ENCODE measurements at regions not wholly inside any gene's neighbourhood (a gene's known extent, or its start where the extent isn't known, plus 50 kb on each side); places are given as distances from the start of the nearest gene placed in this dataset.

- H3K27ac ChIP-seq (ENCODE audit: low read depth in 2 of 2, low read length in 1 of 2) = no peak overlapping the region
- no peaks in the 10 kb centered on the region for H3K4me1 ChIP-seq (ENCODE audit: control insufficient read depth in 1 of 2, insufficient read depth in 2 of 2, low read depth in 1 of 2, low read length in 1 of 2)
- DNase-seq = no peak
- POLR2A ChIA-PET = no interaction called here
- no peak overlapping the region for H3K9ac ChIP-seq
- H2AFZ ChIP-seq (ENCODE audit: low read depth) = no peak overlapping the region
- 47% methylated on average over 11 of the region's 11 CpGs for WGBS (ENCODE audit: low lambda C conversion rate)
- CTCF ChIA-PET = no interaction called here
- H3F3A ChIP-seq (replicated peaks; ENCODE audit: insufficient read depth) = no peaks in the 10 kb centered on the region
- no peaks in the 10 kb centered on the region for H3K9me2 ChIP-seq
- H3K4me2 ChIP-seq = no peak overlapping the region
- TF ChIP-seq TEAD4 (IDR thresholded peaks at IDR 0.05; ENCODE audit: borderline replicate concordance, insufficient read depth) = no peak
- TF ChIP-seq IRF3 (IDR thresholded peaks at IDR 0.05; ENCODE audit: low read depth, low read length) = no peak
- no peak for TF ChIP-seq MEF2A (IDR thresholded peaks at IDR 0.05; ENCODE audit: borderline replicate concordance, low read depth)
- no peak for TF ChIP-seq REST (IDR thresholded peaks at IDR 0.05; ENCODE audit: low read depth, low read length)
- TF ChIP-seq USF2 (IDR thresholded peaks at IDR 0.05; ENCODE audit: borderline replicate concordance, low read depth, low read length) = no peak
- TF ChIP-seq FOSL2 (IDR thresholded peaks at IDR 0.05; ENCODE audit: borderline replicate concordance, low read depth) = no peak
- no peak for TF ChIP-seq EZH2phosphoT487 (IDR thresholded peaks at IDR 0.05; ENCODE audit: borderline replicate concordance, low read depth)
- TF ChIP-seq NFIC (IDR thresholded peaks at IDR 0.05; ENCODE audit: borderline replicate concordance) = no peak
- no peak for TF ChIP-seq SMC3 (IDR thresholded peaks at IDR 0.05; ENCODE audit: low read depth, low read length)
- H3K9me3 ChIP-seq = no peaks in the 10 kb centered on the region
- H4K20me1 ChIP-seq (ENCODE audit: insufficient read depth) = no peaks in the 10 kb centered on the region
- H3K4me3 ChIP-seq (ENCODE audit: low read depth in 2 of 2, low read length in 1 of 2) = no peak overlapping the region
- no peaks in the 10 kb centered on the region for H3K79me2 ChIP-seq (ENCODE audit: insufficient read depth)
- no peaks in the 10 kb centered on the region for H3K36me3 ChIP-seq (replicated peaks in 1 of 2; ENCODE audit: control insufficient read depth in 1 of 2, insufficient read depth in 2 of 2, low read length in 1 of 2)
- no peaks in the 10 kb centered on the region for H3K27me3 ChIP-seq (ENCODE audit: insufficient read depth)
These were observed 558.4 kb upstream of the CDH4 start for GRCh38 chr20:60693496-60694133.

- no peaks in the 10 kb centered on the region for H3K27me3 ChIP-seq (ENCODE audit: insufficient read depth)
- POLR2A ChIA-PET = no interaction called here
- no peaks in the 10 kb centered on the region for H3F3A ChIP-seq (replicated peaks; ENCODE audit: insufficient read depth)
- no peaks in the 10 kb centered on the region for H3K4me1 ChIP-seq (ENCODE audit: control insufficient read depth in 1 of 2, insufficient read depth in 2 of 2, low read depth in 1 of 2, low read length in 1 of 2)
- H3K9me2 ChIP-seq = no peaks in the 10 kb centered on the region
- no peaks in the 10 kb centered on the region for H3K9me3 ChIP-seq
- H4K20me1 ChIP-seq (ENCODE audit: insufficient read depth) = no peaks in the 10 kb centered on the region
- no peak overlapping the region for H3K4me3 ChIP-seq (ENCODE audit: low read depth in 2 of 2, low read length in 1 of 2)
- H3K9ac ChIP-seq = no peak overlapping the region
- no peaks in the 10 kb centered on the region for H3K79me2 ChIP-seq (ENCODE audit: insufficient read depth)
- H2AFZ ChIP-seq (ENCODE audit: low read depth) = no peak overlapping the region
- DNase-seq = no peak
- no peak overlapping the region for H3K27ac ChIP-seq (ENCODE audit: low read depth in 2 of 2, low read length in 1 of 2)
- 44% methylated on average over 1 of the region's 1 CpG for WGBS (ENCODE audit: low lambda C conversion rate)
- H3K4me2 ChIP-seq = no peak overlapping the region
- CTCF ChIA-PET = no interaction called here
- H3K36me3 ChIP-seq (replicated peaks in 1 of 2; ENCODE audit: control insufficient read depth in 1 of 2, insufficient read depth in 2 of 2, low read length in 1 of 2) = no peaks in the 10 kb centered on the region
- TF ChIP-seq ZBTB33 (IDR thresholded peaks at IDR 0.05; ENCODE audit: borderline replicate concordance, low read depth) (no peak), GATA2 (CRISPR knock-in tag; IDR thresholded peaks at IDR 0.05) (no peak), REST (IDR thresholded peaks at IDR 0.05; ENCODE audit: low read depth, low read length) (no peak), MEF2A (IDR thresholded peaks at IDR 0.05; ENCODE audit: borderline replicate concordance, low read depth) (no peak), YY1 (IDR thresholded peaks at IDR 0.05; ENCODE audit: low read depth) (no peak), FOXM1 (IDR thresholded peaks at IDR 0.05; ENCODE audit: low read depth) (no peak), FOXJ3 (CRISPR knock-in tag; IDR thresholded peaks at IDR 0.05) (no peak), RXRA (IDR thresholded peaks at IDR 0.05; ENCODE audit: borderline replicate concordance, low read depth) (no peak)
These were observed 557.3 kb upstream of the CDH4 start for GRCh38 chr20:60694763-60695162.

Measured in SK-N-SH (cell line).